ENCODE measurements at regions not wholly inside any gene's neighbourhood (a gene's known extent, or its start where the extent isn't known, plus 50 kb on each side); places are given as distances from the start of the nearest gene placed in this dataset.

DNA sequence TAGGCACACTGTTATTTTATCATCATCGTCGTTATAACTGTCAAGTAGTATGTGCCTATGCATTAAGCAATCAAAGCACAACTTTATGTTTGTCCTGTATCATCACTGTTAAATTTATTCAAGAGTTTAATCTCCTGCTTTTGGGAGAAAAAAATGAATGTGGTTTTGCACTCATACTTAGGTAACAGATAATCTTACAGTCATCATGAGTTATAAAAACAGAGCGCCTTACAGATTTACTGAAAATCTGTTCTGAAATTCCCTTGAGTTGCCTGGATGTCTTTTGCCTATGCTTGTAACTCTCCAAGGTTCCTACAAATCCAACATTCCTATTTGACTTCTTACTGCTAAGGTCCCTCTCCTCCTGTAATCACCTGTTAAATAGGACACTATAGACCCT, 307.3 kb downstream of the ZIC4 start:
- TF ChIP-seq RAD51 (IDR thresholded peaks at IDR 0.05) (no peak), CEBPB (IDR thresholded peaks at IDR 0.05; ENCODE audit: borderline replicate concordance in 1 of 2, low read depth in 2 of 2, low read length in 2 of 2) (no peak), POLR2AphosphoS5 (IDR thresholded peaks at IDR 0.05; ENCODE audit: low read length) (no peak), ZZZ3 (IDR thresholded peaks at IDR 0.05; ENCODE audit: control insufficient read depth, insufficient read length, low read depth) (no peak), POLR2A (IDR thresholded peaks at IDR 0.05; ENCODE audit: low read depth, low read length) (no peak)
- TF ChIP-seq, protein P1, sequence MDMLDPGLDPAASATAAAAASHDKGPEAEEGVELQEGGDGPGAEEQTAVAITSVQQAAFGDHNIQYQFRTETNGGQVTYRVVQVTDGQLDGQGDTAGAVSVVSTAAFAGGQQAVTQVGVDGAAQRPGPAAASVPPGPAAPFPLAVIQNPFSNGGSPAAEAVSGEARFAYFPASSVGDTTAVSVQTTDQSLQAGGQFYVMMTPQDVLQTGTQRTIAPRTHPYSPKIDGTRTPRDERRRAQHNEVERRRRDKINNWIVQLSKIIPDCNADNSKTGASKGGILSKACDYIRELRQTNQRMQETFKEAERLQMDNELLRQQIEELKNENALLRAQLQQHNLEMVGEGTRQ (IDR thresholded peaks at IDR 0.05; ENCODE audit: borderline replicate concordance, low read depth, low read length): no peak
- TF ChIP-seq, protein P2, sequence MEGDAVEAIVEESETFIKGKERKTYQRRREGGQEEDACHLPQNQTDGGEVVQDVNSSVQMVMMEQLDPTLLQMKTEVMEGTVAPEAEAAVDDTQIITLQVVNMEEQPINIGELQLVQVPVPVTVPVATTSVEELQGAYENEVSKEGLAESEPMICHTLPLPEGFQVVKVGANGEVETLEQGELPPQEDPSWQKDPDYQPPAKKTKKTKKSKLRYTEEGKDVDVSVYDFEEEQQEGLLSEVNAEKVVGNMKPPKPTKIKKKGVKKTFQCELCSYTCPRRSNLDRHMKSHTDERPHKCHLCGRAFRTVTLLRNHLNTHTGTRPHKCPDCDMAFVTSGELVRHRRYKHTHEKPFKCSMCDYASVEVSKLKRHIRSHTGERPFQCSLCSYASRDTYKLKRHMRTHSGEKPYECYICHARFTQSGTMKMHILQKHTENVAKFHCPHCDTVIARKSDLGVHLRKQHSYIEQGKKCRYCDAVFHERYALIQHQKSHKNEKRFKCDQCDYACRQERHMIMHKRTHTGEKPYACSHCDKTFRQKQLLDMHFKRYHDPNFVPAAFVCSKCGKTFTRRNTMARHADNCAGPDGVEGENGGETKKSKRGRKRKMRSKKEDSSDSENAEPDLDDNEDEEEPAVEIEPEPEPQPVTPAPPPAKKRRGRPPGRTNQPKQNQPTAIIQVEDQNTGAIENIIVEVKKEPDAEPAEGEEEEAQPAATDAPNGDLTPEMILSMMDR (IDR thresholded peaks at IDR 0.05 in 2 of 3, conservative IDR thresholded peaks at IDR 0.05 in 1 of 3; ENCODE audit: control insufficient read depth in 2 of 3, extremely low read depth in 1 of 3, insufficient read depth in 1 of 3, low read depth in 3 of 3, low read length in 3 of 3): no peak
- TF ChIP-seq, protein P3, sequence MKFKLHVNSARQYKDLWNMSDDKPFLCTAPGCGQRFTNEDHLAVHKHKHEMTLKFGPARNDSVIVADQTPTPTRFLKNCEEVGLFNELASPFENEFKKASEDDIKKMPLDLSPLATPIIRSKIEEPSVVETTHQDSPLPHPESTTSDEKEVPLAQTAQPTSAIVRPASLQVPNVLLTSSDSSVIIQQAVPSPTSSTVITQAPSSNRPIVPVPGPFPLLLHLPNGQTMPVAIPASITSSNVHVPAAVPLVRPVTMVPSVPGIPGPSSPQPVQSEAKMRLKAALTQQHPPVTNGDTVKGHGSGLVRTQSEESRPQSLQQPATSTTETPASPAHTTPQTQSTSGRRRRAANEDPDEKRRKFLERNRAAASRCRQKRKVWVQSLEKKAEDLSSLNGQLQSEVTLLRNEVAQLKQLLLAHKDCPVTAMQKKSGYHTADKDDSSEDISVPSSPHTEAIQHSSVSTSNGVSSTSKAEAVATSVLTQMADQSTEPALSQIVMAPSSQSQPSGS (IDR thresholded peaks at IDR 0.05; ENCODE audit: low read length): no peak
